ENCODE measurements at regions not wholly inside any gene's neighbourhood (a gene's known extent, or its start where the extent isn't known, plus 50 kb on each side); places are given as distances from the start of the nearest gene placed in this dataset.

DNA sequence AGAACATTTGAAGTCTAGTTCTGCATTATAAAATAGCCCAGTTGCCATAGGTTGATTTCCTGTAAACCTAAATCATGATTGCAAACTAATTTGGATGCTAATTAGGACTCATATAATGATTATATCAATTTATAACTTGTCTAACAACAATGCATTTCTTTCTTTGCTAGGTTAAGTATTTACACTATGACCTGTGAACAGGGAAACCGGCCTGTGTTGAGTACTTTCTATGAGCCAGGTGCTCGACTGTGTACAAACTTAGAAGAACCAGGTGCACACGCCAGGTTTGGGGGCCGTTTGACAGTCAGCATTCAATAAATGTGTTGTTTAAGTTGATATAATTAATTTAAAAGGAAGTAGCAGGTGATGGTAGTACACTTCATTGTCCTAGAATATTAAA lies 203.1 kb downstream of the TM9SF2 start:
- no peak for DNase-seq (ENCODE audit: extremely low read depth, low read depth)
- TF ChIP-seq, protein P1, sequence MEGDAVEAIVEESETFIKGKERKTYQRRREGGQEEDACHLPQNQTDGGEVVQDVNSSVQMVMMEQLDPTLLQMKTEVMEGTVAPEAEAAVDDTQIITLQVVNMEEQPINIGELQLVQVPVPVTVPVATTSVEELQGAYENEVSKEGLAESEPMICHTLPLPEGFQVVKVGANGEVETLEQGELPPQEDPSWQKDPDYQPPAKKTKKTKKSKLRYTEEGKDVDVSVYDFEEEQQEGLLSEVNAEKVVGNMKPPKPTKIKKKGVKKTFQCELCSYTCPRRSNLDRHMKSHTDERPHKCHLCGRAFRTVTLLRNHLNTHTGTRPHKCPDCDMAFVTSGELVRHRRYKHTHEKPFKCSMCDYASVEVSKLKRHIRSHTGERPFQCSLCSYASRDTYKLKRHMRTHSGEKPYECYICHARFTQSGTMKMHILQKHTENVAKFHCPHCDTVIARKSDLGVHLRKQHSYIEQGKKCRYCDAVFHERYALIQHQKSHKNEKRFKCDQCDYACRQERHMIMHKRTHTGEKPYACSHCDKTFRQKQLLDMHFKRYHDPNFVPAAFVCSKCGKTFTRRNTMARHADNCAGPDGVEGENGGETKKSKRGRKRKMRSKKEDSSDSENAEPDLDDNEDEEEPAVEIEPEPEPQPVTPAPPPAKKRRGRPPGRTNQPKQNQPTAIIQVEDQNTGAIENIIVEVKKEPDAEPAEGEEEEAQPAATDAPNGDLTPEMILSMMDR (IDR thresholded peaks at IDR 0.05; ENCODE audit: low read depth, low read length, missing control alignments), result no peak

DNA sequence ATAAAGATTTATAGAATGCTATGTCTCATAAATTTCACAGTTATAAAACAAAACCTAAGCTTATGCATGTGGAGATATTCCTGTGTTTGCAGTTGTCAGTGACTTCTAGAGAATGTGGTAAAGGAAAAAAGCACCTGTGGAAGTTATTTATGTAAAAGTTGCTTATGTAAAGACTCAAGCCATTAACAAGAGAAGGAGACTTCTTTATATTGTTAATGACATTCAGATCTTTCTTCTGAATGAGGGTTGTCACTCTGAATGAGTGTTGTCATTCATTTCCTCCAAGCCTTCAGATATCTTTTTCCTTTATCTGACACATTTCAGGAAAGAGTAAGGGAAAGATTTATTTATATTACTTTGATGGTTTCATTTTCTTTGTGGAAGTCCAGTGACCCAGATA lies 202.6 kb downstream of the TM9SF2 start:
- no peak for DNase-seq (ENCODE audit: extremely low read depth, low read depth)
- no peak overlapping the region for H3K4me3 ChIP-seq (replicated peaks; ENCODE audit: low read depth, low read length)
- TF ChIP-seq, protein P1 (IDR thresholded peaks at IDR 0.05; ENCODE audit: low read depth, low read length, missing control alignments), result no peak

More for the DNA sequence above, 203.1 kb downstream of the TM9SF2 start:
- no peak overlapping the region for H3K4me3 ChIP-seq (replicated peaks; ENCODE audit: low read depth, low read length)

DNA sequence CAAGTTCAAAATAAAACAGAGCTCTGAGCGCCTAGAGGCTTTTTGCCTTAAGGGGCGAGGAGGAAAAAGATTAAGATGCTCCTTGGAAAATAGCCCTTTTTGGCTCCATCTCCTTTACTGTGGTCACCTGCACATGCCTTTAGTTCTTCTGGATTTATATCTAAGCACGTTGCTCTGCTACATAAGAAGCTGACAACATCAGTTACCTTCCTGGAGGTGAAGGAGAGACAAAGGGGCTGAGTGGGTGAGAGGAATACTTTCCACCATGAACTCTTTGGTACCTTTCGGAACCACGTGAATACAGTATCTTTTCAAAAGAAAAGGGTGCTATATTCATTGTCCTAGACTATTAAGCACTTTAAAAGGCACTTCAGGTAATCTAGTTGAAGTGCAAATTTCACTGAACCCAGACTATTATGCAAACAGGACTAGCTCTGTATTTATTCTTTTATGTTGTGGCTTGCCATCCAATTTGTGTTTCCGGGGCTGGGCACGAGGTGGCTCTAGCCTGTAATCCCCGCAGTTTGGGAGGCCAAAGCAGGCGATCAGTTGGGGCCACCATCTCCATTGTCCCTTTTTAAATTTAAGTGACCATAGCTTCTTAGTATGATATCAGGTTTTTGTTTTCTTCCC lies 201.5 kb downstream of the TM9SF2 start:
- TF ChIP-seq, protein P1 (IDR thresholded peaks at IDR 0.05; ENCODE audit: low read depth, low read length, missing control alignments), result no peak
- no peak overlapping the region for H3K4me3 ChIP-seq (replicated peaks; ENCODE audit: low read depth, low read length)
- DNase-seq (ENCODE audit: extremely low read depth, low read depth), result no peak

DNA sequence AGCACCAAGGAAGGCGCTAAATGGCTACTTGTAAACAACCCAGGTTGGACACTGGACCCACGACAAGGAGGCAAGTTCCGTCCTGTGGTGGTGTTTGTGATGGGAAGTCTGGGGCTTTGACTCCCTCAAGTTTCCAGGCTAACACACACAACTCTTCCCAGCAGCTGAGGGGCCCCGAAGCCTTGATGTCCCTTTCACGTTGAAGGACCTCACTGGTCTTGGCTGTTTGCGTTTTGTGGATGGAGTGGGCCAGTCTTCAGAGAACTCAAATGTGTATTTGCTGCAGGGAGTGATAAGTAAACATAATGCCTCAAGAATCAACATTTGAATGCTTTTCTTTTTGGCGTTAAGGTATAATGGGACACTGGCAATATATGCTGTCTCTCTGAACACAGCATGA lies 199.2 kb downstream of the TM9SF2 start:
- no peak for DNase-seq (ENCODE audit: extremely low read depth, low read depth)
- TF ChIP-seq, protein P1 (IDR thresholded peaks at IDR 0.05; ENCODE audit: low read depth, low read length, missing control alignments), result no peak
- H3K4me3 ChIP-seq (replicated peaks; ENCODE audit: low read depth, low read length), result no peak overlapping the region

DNA sequence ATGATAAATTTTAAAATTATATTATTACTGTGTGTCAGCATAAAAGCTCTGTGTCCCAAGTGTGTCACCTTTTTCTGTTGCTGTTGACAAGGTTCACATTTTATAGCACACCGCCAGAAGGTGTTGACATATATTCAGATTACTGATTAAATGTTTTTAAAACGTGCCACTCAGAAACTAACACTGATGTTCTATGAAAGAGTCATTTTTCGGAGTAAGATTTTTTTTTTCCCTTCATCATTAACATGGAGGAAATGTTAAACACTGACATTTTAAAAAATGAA lies 197.5 kb downstream of the TM9SF2 start:
- DNase-seq (ENCODE audit: extremely low read depth, low read depth), result no peak
- TF ChIP-seq, protein P1 (IDR thresholded peaks at IDR 0.05; ENCODE audit: low read depth, low read length, missing control alignments), result no peak
- H3K4me3 ChIP-seq (replicated peaks; ENCODE audit: low read depth, low read length), result no peak overlapping the region

DNA sequence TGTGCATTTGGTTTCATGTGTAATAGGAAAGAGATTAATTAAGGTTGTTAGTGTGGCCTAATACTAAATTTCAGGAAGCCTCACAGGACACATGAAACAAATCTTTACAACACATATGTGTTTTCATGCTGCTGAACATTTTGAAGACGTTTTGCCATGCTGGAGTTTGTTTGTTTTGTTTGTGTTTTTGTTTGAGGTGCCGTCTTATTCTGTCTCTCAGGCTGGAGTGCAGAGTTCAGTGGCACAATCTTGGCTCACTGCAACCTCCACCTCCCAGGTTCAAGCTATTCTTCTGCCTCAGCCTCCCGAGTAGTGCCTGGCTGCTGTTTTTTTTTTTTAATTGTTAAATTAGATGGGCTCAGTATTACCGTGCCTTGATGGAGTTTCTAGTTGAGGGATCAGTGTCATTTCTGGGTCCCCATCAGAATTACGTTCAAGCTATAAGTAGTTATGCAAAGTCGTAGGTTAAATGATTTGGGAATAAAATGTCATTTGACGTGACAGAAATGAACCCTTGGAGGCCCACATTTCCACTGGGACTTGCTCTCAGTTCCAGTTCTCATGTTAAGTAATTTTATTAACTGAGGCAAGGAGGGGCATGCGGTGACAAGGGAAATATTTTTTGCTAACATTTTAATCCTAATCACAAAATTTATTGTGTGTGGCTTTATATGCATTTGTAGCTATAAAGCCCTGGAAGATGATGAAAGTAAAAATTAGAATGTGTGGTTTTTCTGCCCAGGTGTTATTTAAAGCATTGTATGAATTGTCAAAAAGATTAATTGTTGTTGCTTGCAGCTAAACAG lies 196.9 kb downstream of the TM9SF2 start:
- H3K4me3 ChIP-seq (replicated peaks; ENCODE audit: low read depth, low read length), result no peak overlapping the region
- TF ChIP-seq, protein P1 (IDR thresholded peaks at IDR 0.05; ENCODE audit: low read depth, low read length, missing control alignments), result no peak
- DNase-seq (ENCODE audit: extremely low read depth, low read depth), result no peak

Measured in HFF-Myc (cell line).